Activated naive CD8-positive, alpha-beta T cell treated with anti-CD3 and anti-CD28 coated beads, Interleukin-2, amount 50 U/mL, for 24 hours (primary cell): ENCODE measurements at regions not wholly inside any gene's neighbourhood (a gene's known extent, or its start where the extent isn't known, plus 50 kb on each side); places are given as distances from the start of the nearest gene placed in this dataset.
"Not testable (repeated sequence)": the region's sequence is repeated elsewhere in the genome, so short reads cannot be mapped to it uniquely, and the experiment has no call there.

Experiments
- ATAC-seq: fragments of 150-1000 bp; cut with Tn5 transposase; one replicate; pipeline ENCODE4 v1.10.0; 2021
- DNase-seq: peaks from one replicate; pipeline ENCODE4 v3.0.0; 2021
- H3K27ac Mint-ChIP-seq: one replicate; pipeline ENCODE4 v1.8.0; 2021; ENCODE audit warnings: mild to moderate bottlenecking, mixed read lengths
- H3K27me3 Mint-ChIP-seq: one replicate; pipeline ENCODE4 v1.8.0; 2021; ENCODE audit warnings: mixed read lengths
- H3K36me3 Mint-ChIP-seq: one replicate; pipeline ENCODE4 v1.8.0; 2021; ENCODE audit warnings: low read depth, mixed read lengths
- H3K4me1 Mint-ChIP-seq: one replicate; pipeline ENCODE4 v1.8.0; 2021; ENCODE audit warnings: mixed read lengths
- H3K4me3 Mint-ChIP-seq: one replicate; pipeline ENCODE4 v1.8.0; 2021; ENCODE audit warnings: mild to moderate bottlenecking, moderate library complexity, mixed read lengths
- H3K9me3 Mint-ChIP-seq: one replicate; pipeline ENCODE4 v1.8.0; 2021; ENCODE audit warnings: mixed read lengths

DNA sequence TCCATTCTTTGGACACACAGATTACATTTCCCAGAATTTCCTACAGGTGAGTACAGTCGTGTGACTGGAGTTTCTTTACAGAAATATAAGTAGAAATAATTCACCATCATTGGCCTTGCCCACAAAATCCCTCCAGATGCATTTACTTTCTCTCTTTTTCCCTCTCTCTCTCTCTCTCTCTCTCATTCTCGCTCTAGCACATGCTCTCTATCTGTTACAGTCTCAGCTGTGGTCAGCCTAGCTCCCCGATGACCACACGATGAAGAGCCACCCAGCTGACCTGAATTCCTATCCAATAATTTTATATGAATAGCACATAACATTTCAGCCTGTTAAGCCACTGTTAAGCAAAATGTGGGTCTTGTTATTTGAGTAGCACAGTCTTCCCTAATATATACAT, 507.9 kb downstream of the PCDH7 start:
- Mint-ChIP-seq H3K27ac (no peak overlapping the region), H3K36me3 (no peaks in the 10 kb centered on the region), H3K4me3 (no peak overlapping the region), H3K9me3 (peaks cover 10% of the 10 kb centered on the region), H3K4me1 (no peaks in the 10 kb centered on the region), H3K27me3 (no peaks in the 10 kb centered on the region)
- DNase-seq (no peak), ATAC-seq (no peak)

- ATAC-seq (no peak), DNase-seq (no peak)
- no peak overlapping the region for H3K27ac Mint-ChIP-seq
- no peak overlapping the region for H3K4me3 Mint-ChIP-seq
- H3K4me1 Mint-ChIP-seq = no peaks in the 10 kb centered on the region
- H3K36me3 Mint-ChIP-seq = no peaks in the 10 kb centered on the region
- peaks cover 10% of the 10 kb centered on the region for H3K9me3 Mint-ChIP-seq
- H3K27me3 Mint-ChIP-seq = no peaks in the 10 kb centered on the region
Measured at GRCh38 chr4:31230594-31230993, 510.4 kb downstream of the PCDH7 start.

GRCh38 chr4:31234494-31234893, 514.3 kb downstream of the PCDH7 start:
- DNase-seq = no peak
- H3K4me3 Mint-ChIP-seq = no peak overlapping the region
- H3K9me3 Mint-ChIP-seq = no peaks in the 10 kb centered on the region
- no peaks in the 10 kb centered on the region for H3K4me1 Mint-ChIP-seq
- no peak overlapping the region for H3K27ac Mint-ChIP-seq
- ATAC-seq = no peak
- H3K36me3 Mint-ChIP-seq = no peaks in the 10 kb centered on the region
- no peaks in the 10 kb centered on the region for H3K27me3 Mint-ChIP-seq

- Mint-ChIP-seq H3K4me3 (no peak overlapping the region), H3K27ac (no peak overlapping the region)
Measured at GRCh38 chr4:31234901-31235300, 514.7 kb downstream of the PCDH7 start.

GRCh38 chr4:31236020-31236638, 516.0 kb downstream of the PCDH7 start:
- Mint-ChIP-seq H3K27ac (no peak overlapping the region), H3K36me3 (no peaks in the 10 kb centered on the region), H3K27me3 (no peaks in the 10 kb centered on the region), H3K9me3 (no peaks in the 10 kb centered on the region), H3K4me1 (no peaks in the 10 kb centered on the region), H3K4me3 (no peak overlapping the region)
- DNase-seq = no peak
- ATAC-seq = no peak

More at GRCh38 chr4:31234901-31235300, 514.7 kb downstream of the PCDH7 start:
- H3K9me3 Mint-ChIP-seq = no peaks in the 10 kb centered on the region
- ATAC-seq = no peak
- DNase-seq = no peak
- H3K27me3 Mint-ChIP-seq = no peaks in the 10 kb centered on the region
- no peaks in the 10 kb centered on the region for H3K36me3 Mint-ChIP-seq
- no peaks in the 10 kb centered on the region for H3K4me1 Mint-ChIP-seq

DNA sequence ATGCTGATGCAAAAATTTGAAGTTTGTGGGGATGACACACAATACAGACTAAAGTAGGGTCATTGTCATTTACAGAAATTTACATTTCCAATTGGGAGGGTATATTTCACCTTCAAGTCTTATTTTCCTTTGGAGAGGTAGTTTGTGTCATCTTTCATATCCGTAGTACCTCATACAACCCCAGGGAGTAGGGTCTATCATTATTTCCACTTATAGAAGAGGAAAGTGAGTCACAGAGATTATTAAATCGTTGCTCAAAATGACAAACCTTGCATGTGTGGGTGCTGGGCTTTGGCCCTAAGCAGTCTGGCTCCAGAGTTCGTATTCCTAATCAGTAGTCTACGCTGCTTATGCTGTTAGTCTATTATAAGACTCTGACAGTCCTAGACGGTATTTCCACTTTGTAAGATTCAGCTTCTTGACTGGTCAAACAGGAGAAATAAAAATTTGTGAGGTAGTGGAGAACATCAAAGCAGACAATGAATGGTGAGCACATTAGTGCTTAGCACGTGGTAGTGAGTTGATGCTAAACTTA, 516.5 kb downstream of the PCDH7 start:
- Mint-ChIP-seq H3K36me3 (no peaks in the 10 kb centered on the region), H3K4me1 (no peaks in the 10 kb centered on the region), H3K27me3 (no peaks in the 10 kb centered on the region), H3K4me3 (no peak overlapping the region), H3K9me3 (no peaks in the 10 kb centered on the region), H3K27ac (no peak overlapping the region)
- DNase-seq (no peak), ATAC-seq (no peak)

DNA sequence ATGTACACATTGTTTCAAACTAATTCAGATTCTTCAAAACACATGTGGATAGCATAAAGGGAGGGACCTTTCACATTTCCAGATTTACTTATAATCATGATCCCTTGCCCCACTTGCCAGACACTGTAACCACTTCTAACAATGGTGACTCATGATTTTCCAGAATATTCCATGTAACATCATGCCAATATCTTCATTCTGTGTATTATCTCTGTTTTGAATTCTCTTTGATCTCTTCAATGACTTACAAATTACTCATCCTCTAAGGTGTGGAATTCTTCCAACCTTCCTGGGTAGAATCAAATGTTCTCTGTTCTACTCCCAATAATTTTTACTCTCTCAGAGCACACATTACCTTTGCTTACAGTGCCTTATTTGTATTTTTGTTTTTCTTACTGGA, 517.1 kb downstream of the PCDH7 start:
- Mint-ChIP-seq H3K4me1 (no peaks in the 10 kb centered on the region), H3K4me3 (no peak overlapping the region), H3K27me3 (no peaks in the 10 kb centered on the region), H3K36me3 (no peaks in the 10 kb centered on the region), H3K9me3 (no peaks in the 10 kb centered on the region), H3K27ac (no peak overlapping the region)
- no peak for ATAC-seq
- DNase-seq = no peak

DNA sequence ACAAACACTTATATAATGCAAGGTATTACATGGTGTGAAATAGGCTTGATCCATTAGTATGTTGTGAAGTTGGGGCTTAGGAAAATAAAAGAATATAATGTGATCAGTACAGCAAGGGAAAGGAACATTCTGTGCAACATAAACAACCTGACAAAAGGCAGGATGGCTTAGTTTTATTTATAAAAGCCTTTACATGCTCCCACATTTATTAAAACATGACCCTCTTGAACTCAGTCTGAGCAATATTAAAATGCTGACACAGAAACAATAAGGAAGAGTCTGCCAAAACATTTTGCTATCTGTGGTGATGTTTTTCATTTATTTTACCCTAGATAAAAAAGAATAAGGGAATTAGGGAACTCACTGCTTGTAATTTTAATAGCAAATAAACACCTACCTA, 519.7 kb downstream of the PCDH7 start:
- ATAC-seq = no peak
- Mint-ChIP-seq H3K4me3 (no peak overlapping the region), H3K4me1 (no peaks in the 10 kb centered on the region), H3K27me3 (no peaks in the 10 kb centered on the region), H3K9me3 (peaks cover 6% of the 10 kb centered on the region), H3K27ac (no peak overlapping the region), H3K36me3 (no peaks in the 10 kb centered on the region)
- DNase-seq = no peak

GRCh38 chr4:31241504-31242106, 521.4 kb downstream of the PCDH7 start:
- Mint-ChIP-seq H3K36me3 (no peaks in the 10 kb centered on the region), H3K4me1 (no peaks in the 10 kb centered on the region), H3K9me3 (peaks cover 6% of the 10 kb centered on the region), H3K4me3 (no peak overlapping the region), H3K27ac (no peak overlapping the region), H3K27me3 (no peaks in the 10 kb centered on the region)
- ATAC-seq (no peak), DNase-seq (no peak)

DNA sequence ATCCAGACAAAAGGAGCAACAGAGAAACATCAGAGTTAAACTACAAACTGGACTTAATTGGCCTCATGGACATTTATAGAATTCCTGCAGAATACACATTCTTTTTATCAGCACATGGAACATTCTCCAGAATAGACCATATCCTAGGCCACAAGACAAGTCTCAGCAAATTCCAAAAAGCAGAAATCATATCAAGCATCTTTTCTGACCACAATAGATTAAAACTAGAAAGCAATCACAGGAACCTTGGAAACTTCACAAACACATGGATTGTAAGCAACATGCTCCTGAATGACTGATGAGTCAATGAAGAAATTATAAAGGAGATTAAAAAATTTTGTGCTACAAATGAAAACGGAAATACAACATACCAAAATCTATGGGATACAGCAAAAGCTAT, 526.7 kb downstream of the PCDH7 start:
- H3K36me3 Mint-ChIP-seq = no peaks in the 10 kb centered on the region
- peaks cover 17% of the 10 kb centered on the region for H3K9me3 Mint-ChIP-seq
- no peak for DNase-seq
- no peaks in the 10 kb centered on the region for H3K27me3 Mint-ChIP-seq
- H3K4me3 Mint-ChIP-seq = no peak overlapping the region
- no peaks in the 10 kb centered on the region for H3K4me1 Mint-ChIP-seq
- no peak for ATAC-seq
- H3K27ac Mint-ChIP-seq = no peak overlapping the region

DNA sequence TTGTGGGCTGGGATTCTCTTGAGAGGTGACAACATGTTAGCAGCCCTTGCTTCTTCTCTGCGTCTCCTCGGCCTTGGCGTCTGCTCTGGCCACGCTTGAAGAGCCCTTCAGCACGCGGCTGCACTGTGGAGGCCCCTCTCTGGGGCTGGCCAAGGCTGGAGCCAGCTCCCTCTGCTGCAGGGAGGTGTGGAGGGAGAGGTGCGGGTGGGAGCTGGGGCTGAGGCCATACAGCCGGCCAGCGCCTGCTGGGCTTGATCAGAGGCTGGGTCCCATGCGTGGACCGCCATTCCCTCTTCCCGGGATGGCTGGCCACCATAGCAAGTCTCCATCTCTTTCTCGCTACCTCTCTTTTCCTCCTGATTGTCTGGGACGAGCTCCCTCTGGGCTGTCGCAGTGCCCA, 539.0 kb downstream of the PCDH7 start:
- ATAC-seq = no peak
- Mint-ChIP-seq H3K4me1 (no peaks in the 10 kb centered on the region), H3K27me3 (no peaks in the 10 kb centered on the region), H3K4me3 (no peak overlapping the region), H3K9me3 (peaks cover 17% of the 10 kb centered on the region), H3K27ac (no peak overlapping the region), H3K36me3 (no peaks in the 10 kb centered on the region)
- DNase-seq = no peak

DNA sequence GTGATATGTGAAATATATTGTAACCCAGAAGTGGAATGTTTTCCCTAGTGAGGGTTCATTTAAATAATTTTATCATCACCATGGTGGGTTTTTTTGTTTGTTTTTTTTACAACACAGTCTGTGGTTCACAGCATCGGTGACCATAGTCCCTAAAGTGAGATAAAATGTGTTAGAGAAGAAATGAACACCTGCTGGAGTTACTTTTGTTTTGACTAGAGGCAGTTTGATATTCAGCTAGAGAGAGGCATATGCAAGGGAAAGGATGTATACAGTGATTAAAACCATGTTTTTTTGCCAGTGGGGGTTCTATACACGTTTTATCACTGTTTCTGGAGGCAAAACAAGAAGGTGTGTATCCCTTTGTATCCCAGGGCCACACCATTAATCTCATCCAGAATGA, 541.5 kb downstream of the PCDH7 start:
- H3K4me3 Mint-ChIP-seq = no peak overlapping the region
- no peaks in the 10 kb centered on the region for H3K4me1 Mint-ChIP-seq
- H3K27ac Mint-ChIP-seq = no peak overlapping the region
- DNase-seq = no peak
- peaks cover 10% of the 10 kb centered on the region for H3K9me3 Mint-ChIP-seq
- ATAC-seq = no peak
- H3K27me3 Mint-ChIP-seq = no peaks in the 10 kb centered on the region
- H3K36me3 Mint-ChIP-seq = no peaks in the 10 kb centered on the region

GRCh38 chr4:31266094-31266493, 545.9 kb downstream of the PCDH7 start:
- H3K27me3 Mint-ChIP-seq, DNase-seq, H3K9me3 Mint-ChIP-seq, H3K36me3 Mint-ChIP-seq, ATAC-seq, H3K4me1 Mint-ChIP-seq, H3K4me3 Mint-ChIP-seq, H3K27ac Mint-ChIP-seq: not testable (repeated sequence)

DNA sequence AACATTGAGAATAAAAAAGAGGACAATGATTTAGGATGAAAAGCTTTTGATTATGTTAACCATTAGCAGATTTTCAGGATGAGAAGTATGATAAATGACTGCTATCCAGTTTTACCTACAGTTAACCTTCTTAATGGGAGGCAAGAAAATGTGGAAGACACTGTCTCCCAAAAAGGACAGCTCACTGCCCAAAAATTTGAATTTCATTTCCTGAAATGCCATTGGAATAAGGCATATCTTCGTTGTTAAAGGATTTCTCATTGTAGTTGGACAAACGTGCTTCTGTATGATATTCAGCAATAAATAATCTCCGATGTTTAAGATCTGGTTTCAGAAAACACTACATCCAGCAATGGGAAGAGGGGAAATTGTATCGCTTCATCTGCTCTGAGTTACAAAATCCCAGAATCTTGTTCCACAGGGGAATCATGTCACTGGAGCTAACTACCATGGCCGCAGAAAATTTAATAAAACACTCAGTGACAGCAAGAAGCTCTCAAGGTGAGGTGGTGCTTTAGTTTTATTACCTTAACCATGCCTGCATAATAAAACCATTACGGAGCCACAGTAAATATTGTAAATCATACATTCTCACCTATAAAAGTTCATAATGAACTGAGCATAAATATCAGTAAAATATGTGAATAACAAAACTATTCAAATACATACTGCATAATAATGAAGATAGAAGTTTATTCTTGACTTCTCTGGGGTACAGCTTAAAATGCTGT, 552.3 kb downstream of the PCDH7 start:
- Mint-ChIP-seq H3K27me3 (no peaks in the 10 kb centered on the region), H3K9me3 (peaks cover 6% of the 10 kb centered on the region), H3K4me3 (no peak overlapping the region), H3K4me1 (no peaks in the 10 kb centered on the region), H3K36me3 (no peaks in the 10 kb centered on the region), H3K27ac (no peak overlapping the region)
- DNase-seq (no peak), ATAC-seq (no peak)

GRCh38 chr4:31275906-31276305, 555.7 kb downstream of the PCDH7 start:
- H3K4me3 Mint-ChIP-seq = no peak overlapping the region
- H3K9me3 Mint-ChIP-seq = peaks cover 4% of the 10 kb centered on the region
- H3K27ac Mint-ChIP-seq = no peak overlapping the region
- no peaks in the 10 kb centered on the region for H3K36me3 Mint-ChIP-seq
- ATAC-seq (no peak), DNase-seq (no peak)
- no peaks in the 10 kb centered on the region for H3K4me1 Mint-ChIP-seq
- H3K27me3 Mint-ChIP-seq = no peaks in the 10 kb centered on the region
